Activated CD4-positive, alpha-beta T cell treated with anti-CD3 and anti-CD28 coated beads, Interleukin-2, amount 50 U/mL, for 48 hours (primary cell): ENCODE measurements at regions not wholly inside any gene's neighbourhood (a gene's known extent, or its start where the extent isn't known, plus 50 kb on each side); places are given as distances from the start of the nearest gene placed in this dataset.

Experiments
- DNase-seq, 2 experiments: peaks; one replicate each; pipeline ENCODE4 v3.0.0-alpha.2; 2020

- no peak for DNase-seq
Observed at GRCh38 chr15:96089405-96090058, 241.0 kb upstream of the NR2F2 start.

- DNase-seq = no peak
Observed at GRCh38 chr15:96092186-96092585, 238.3 kb upstream of the NR2F2 start.

GRCh38 chr15:96093063-96093462 is 237.4 kb upstream of the NR2F2 start:
- DNase-seq = no peak

GRCh38 chr15:96097661-96098060 is 232.8 kb upstream of the NR2F2 start:
- no peak for DNase-seq

- no peak for DNase-seq
Observed at GRCh38 chr15:96102631-96103030, 227.9 kb upstream of the NR2F2 start.

- DNase-seq = no peak
Observed at GRCh38 chr15:96106181-96106580, 224.3 kb upstream of the NR2F2 start.

- no peak for DNase-seq
Observed at GRCh38 chr15:96106628-96107027, 223.9 kb upstream of the NR2F2 start.

- DNase-seq = no peak
Observed at GRCh38 chr15:96107916-96108315, 222.6 kb upstream of the NR2F2 start.

- DNase-seq = no peak
Observed at GRCh38 chr15:96108405-96108804, 222.1 kb upstream of the NR2F2 start.

GRCh38 chr15:96109820-96110219 is 220.7 kb upstream of the NR2F2 start:
- DNase-seq = no peak

GRCh38 chr15:96112018-96112417 is 218.5 kb upstream of the NR2F2 start:
- DNase-seq = no peak

- DNase-seq = no peak
Observed at GRCh38 chr15:96115642-96116041, 214.9 kb upstream of the NR2F2 start.

GRCh38 chr15:96117270-96117669 is 213.2 kb upstream of the NR2F2 start:
- DNase-seq = no peak

GRCh38 chr15:96119734-96120133 is 210.8 kb upstream of the NR2F2 start:
- no peak for DNase-seq

GRCh38 chr15:96121086-96121920 is 209.2 kb upstream of the NR2F2 start:
- no peak for DNase-seq

GRCh38 chr15:96122077-96123027 is 208.1 kb upstream of the NR2F2 start:
- DNase-seq = no peak

- DNase-seq = no peak
Observed at GRCh38 chr15:96123028-96123400, 207.5 kb upstream of the NR2F2 start.

GRCh38 chr15:96123630-96124187 is 206.8 kb upstream of the NR2F2 start:
- no peak for DNase-seq

- DNase-seq = no peak
Observed at GRCh38 chr15:96124436-96124835, 206.1 kb upstream of the NR2F2 start.

GRCh38 chr15:96125721-96126415 is 204.6 kb upstream of the NR2F2 start:
- no peak for DNase-seq

- no peak for DNase-seq
Observed at GRCh38 chr15:96126859-96127258, 203.6 kb upstream of the NR2F2 start.

GRCh38 chr15:96130734-96131133 is 199.8 kb upstream of the NR2F2 start:
- no peak for DNase-seq
